GM23248 (cell line): ENCODE measurements at regions not wholly inside any gene's neighbourhood (a gene's known extent, or its start where the extent isn't known, plus 50 kb on each side); places are given as distances from the start of the nearest gene placed in this dataset.

Experiments used
- DNase-seq: peaks from one replicate; pipeline ENCODE4 v3.0.0-alpha.2; 2015
- H2AFZ ChIP-seq: fragments of 200-600 bp; sonication (generic); 2 replicates; pipeline ENCODE4 v1.6.1; 2016; ENCODE audit warnings: antibody characterized with exemption
- H3F3A ChIP-seq: fragments of 200-600 bp; sonication (generic); 2 replicates; pipeline ENCODE4 v1.6.1; 2016; ENCODE audit warnings: mild to moderate bottlenecking, antibody characterized with exemption, mixed run types; ENCODE audit not compliant: insufficient read depth
- H3K27ac ChIP-seq: fragments of 200-600 bp; sonication (generic); 2 replicates; pipeline ENCODE4 v1.5.1; 2016; ENCODE audit warnings: mild to moderate bottlenecking
- H3K27me3 ChIP-seq: fragments of 200-600 bp; sonication (generic); replicated peaks from 2 replicates; pipeline ENCODE4 v1.6.1; 2016; ENCODE audit warnings: mild to moderate bottlenecking; ENCODE audit not compliant: insufficient read depth
- H3K36me3 ChIP-seq: fragments of 200-600 bp; sonication (generic); 2 replicates; pipeline ENCODE4 v1.6.1; 2016; ENCODE audit warnings: low read depth, mild to moderate bottlenecking
- H3K4me1 ChIP-seq: fragments of 200-600 bp; sonication (generic); 2 replicates; pipeline ENCODE4 v1.6.1; 2016; ENCODE audit warnings: mild to moderate bottlenecking; ENCODE audit not compliant: insufficient read depth
- H3K4me2 ChIP-seq: fragments of 200-600 bp; sonication (generic); one replicate; pipeline ENCODE4 v1.6.1; 2016; ENCODE audit warnings: mild to moderate bottlenecking; ENCODE audit not compliant: unreplicated experiment
- H3K4me3 ChIP-seq: fragments of 200-600 bp; sonication (generic); 2 replicates; pipeline ENCODE4 v1.5.1; 2016; ENCODE audit warnings: mild to moderate bottlenecking
- H3K79me2 ChIP-seq: fragments of 200-600 bp; sonication (generic); 2 replicates; pipeline ENCODE4 v1.6.1; 2016; ENCODE audit warnings: mild to moderate bottlenecking; ENCODE audit not compliant: insufficient read depth
- H3K9ac ChIP-seq: fragments of 200-600 bp; sonication (generic); 2 replicates; pipeline ENCODE4 v1.6.1; 2016; ENCODE audit warnings: mild to moderate bottlenecking
- H3K9me2 ChIP-seq: fragments of 200-600 bp; sonication (generic); 2 replicates; pipeline ENCODE4 v1.6.1; 2016; ENCODE audit warnings: mixed run types, mild to moderate bottlenecking, moderate library complexity; ENCODE audit not compliant: insufficient read depth
- H3K9me3 ChIP-seq: fragments of 200-600 bp; sonication (generic); one replicate; pipeline ENCODE4 v1.6.1; 2017; ENCODE audit warnings: low read depth
- H4K20me1 ChIP-seq: fragments of 200-600 bp; sonication (generic); 2 replicates; pipeline ENCODE4 v1.6.0; 2016; ENCODE audit not compliant: insufficient read depth
- EZH2 ChIP-seq: fragments of 200-600 bp; sonication (generic); IDR thresholded peaks from 2 replicates; pipeline ENCODE4 v1.6.1; 2018; ENCODE audit warnings: antibody characterized with exemption, mild to moderate bottlenecking; ENCODE audit not compliant: insufficient read depth, poor library complexity, severe bottlenecking
- EZH2phosphoT487 ChIP-seq: fragments of 200-600 bp; sonication (generic); IDR thresholded peaks from 2 replicates; pipeline ENCODE4 v1.6.1; 2018; ENCODE audit warnings: antibody characterized with exemption, moderate library complexity, mild to moderate bottlenecking, low read depth; ENCODE audit not compliant: insufficient read depth
- WGBS, 2 experiments: methylation state at CpG; one replicate each; pipeline ENCODE4 v1.1.6; 2015 to 2017; ENCODE audit warnings: low lambda C conversion rate in 2 of 2, low coverage in 1 of 2; ENCODE audit errors: missing lambda C conversion rate in 2 of 2; 5-methylcytosine and 5-hydroxymethylcytosine counted together
- in situ Hi-C: fragments of 300-500 bp; cut with MboI; formaldehyde crosslinking; loops from 2 replicates; pipeline ENCODE4 v1.15.0; 2020

- Histone ChIP-seq H3K36me3 (no peaks in the 10 kb centered on the region), H3K4me2 (no peak overlapping the region), H3K79me2 (no peaks in the 10 kb centered on the region), H3F3A (no peaks in the 10 kb centered on the region), H2AFZ (no peak overlapping the region), H3K27me3 (no peaks in the 10 kb centered on the region), H3K27ac (no peak overlapping the region), H4K20me1 (no peaks in the 10 kb centered on the region), H3K9me3 (no peaks in the 10 kb centered on the region), H3K4me3 (no peak overlapping the region), H3K4me1 (no peaks in the 10 kb centered on the region), H3K9ac (no peak overlapping the region), H3K9me2 (no peaks in the 10 kb centered on the region)
- in situ Hi-C loops, result no loop called here
- no peak for DNase-seq
- TF ChIP-seq EZH2 (no peak), EZH2phosphoT487 (no peak)
Observed at GRCh38 chr10:106139915-106140314, 1024.6 kb downstream of the SORCS1 start.

GRCh38 chr10:106136175-106136574 lies 1028.3 kb downstream of the SORCS1 start:
- Histone ChIP-seq H3K4me1 (no peaks in the 10 kb centered on the region), H3K27ac (no peak overlapping the region), H3K4me2 (no peak overlapping the region), H3K9ac (no peak overlapping the region), H3K4me3 (no peak overlapping the region), H3F3A (no peaks in the 10 kb centered on the region), H3K27me3 (no peaks in the 10 kb centered on the region), H3K9me2 (no peaks in the 10 kb centered on the region), H3K36me3 (no peaks in the 10 kb centered on the region), H3K9me3 (no peaks in the 10 kb centered on the region), H3K79me2 (no peaks in the 10 kb centered on the region), H4K20me1 (no peaks in the 10 kb centered on the region), H2AFZ (no peak overlapping the region)
- no peak for DNase-seq
- TF ChIP-seq EZH2phosphoT487 (no peak), EZH2 (no peak)
- in situ Hi-C loops, result no loop called here

DNA sequence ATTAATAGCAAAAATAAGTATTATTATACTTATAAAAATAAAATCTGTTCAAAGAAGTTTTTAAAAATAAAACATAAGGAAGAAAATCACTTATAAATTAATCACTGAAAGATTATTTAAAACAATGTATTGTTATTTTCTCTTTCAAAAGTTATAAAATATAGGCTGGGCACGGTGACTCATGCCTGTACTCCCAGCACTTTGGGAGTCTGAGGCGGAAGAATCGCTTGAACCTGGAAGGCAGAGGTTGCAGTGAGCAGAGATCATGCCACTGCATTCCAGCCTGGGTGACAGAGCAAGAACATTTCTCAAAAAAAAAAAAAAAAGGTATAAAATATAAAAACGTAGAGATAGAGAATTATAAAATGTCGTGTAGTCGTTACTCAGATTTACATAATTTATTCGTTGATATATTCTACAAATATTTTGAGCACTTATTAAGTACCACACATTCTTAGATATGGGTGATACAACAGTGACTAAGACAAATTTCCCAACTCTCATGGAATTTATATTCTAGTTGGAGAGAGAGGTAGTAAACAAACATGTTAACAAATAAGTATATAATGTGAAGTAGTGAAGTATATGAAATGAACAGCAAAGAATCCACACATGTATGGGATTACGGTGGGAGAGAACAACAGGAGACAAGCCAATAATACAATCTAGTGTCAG lies 1030.0 kb downstream of the SORCS1 start:
- H3K9me2 ChIP-seq, result no peaks in the 10 kb centered on the region
- no peaks in the 10 kb centered on the region for H3K79me2 ChIP-seq
- no peak overlapping the region for H3K27ac ChIP-seq
- H2AFZ ChIP-seq, result no peak overlapping the region
- no peak overlapping the region for H3K9ac ChIP-seq
- DNase-seq, result no peak
- no peak for TF ChIP-seq EZH2
- no peak for TF ChIP-seq EZH2phosphoT487
- H3K36me3 ChIP-seq, result no peaks in the 10 kb centered on the region
- no peak overlapping the region for H3K4me2 ChIP-seq
- WGBS, 2 experiments, result 37 to 39% methylated on average over 7 to 8 of the region's 8 CpGs
- no peaks in the 10 kb centered on the region for H3K27me3 ChIP-seq
- H3K9me3 ChIP-seq, result no peaks in the 10 kb centered on the region
- no peak overlapping the region for H3K4me3 ChIP-seq
- in situ Hi-C loops, result no loop called here
- no peaks in the 10 kb centered on the region for H3K4me1 ChIP-seq
- no peaks in the 10 kb centered on the region for H4K20me1 ChIP-seq
- H3F3A ChIP-seq, result no peaks in the 10 kb centered on the region

GRCh38 chr10:106133451-106133850 lies 1031.1 kb downstream of the SORCS1 start:
- Histone ChIP-seq H3K27me3 (no peaks in the 10 kb centered on the region), H3F3A (no peaks in the 10 kb centered on the region), H3K9me2 (no peaks in the 10 kb centered on the region), H3K9ac (no peak overlapping the region), H4K20me1 (no peaks in the 10 kb centered on the region), H3K4me2 (no peak overlapping the region), H3K4me3 (no peak overlapping the region), H3K9me3 (no peaks in the 10 kb centered on the region), H3K79me2 (no peaks in the 10 kb centered on the region), H3K27ac (no peak overlapping the region), H3K36me3 (no peaks in the 10 kb centered on the region), H3K4me1 (no peaks in the 10 kb centered on the region), H2AFZ (no peak overlapping the region)
- in situ Hi-C loops, result no loop called here
- 17 to 34% methylated on average over 2 of the region's 2 CpGs for WGBS, 2 experiments
- TF ChIP-seq EZH2phosphoT487 (no peak), EZH2 (no peak)
- no peak for DNase-seq

GRCh38 chr10:106132956-106133355 lies 1031.5 kb downstream of the SORCS1 start:
- Histone ChIP-seq H3K36me3 (no peaks in the 10 kb centered on the region), H3K9me3 (no peaks in the 10 kb centered on the region), H2AFZ (no peak overlapping the region), H3K27ac (no peak overlapping the region), H3K4me3 (no peak overlapping the region), H3K4me1 (no peaks in the 10 kb centered on the region), H4K20me1 (no peaks in the 10 kb centered on the region), H3K9me2 (no peaks in the 10 kb centered on the region), H3K79me2 (no peaks in the 10 kb centered on the region), H3K4me2 (no peak overlapping the region), H3K9ac (no peak overlapping the region), H3K27me3 (no peaks in the 10 kb centered on the region), H3F3A (no peaks in the 10 kb centered on the region)
- no peak for TF ChIP-seq EZH2phosphoT487
- TF ChIP-seq EZH2, result no peak
- no peak for DNase-seq
- in situ Hi-C loops, result no loop called here
- 27 to 29% methylated on average over 3 of the region's 3 CpGs for WGBS, 2 experiments
